ENCODE measurements at regions not wholly inside any gene's neighbourhood (a gene's known extent, or its start where the extent isn't known, plus 50 kb on each side); places are given as distances from the start of the nearest gene placed in this dataset.

GRCh38 chr2:223528036-223528435, 74.1 kb downstream of the SCG2 start:
- no peak overlapping the region for H3K4me3 ChIP-seq (ENCODE audit: low read depth, low read length)
- CTCF ChIA-PET = interaction anchor here (0.9 to 1.0 kb wide), 2 partner anchors 9 to 10 kb away, joined by 3 read pairs; no protein-coding TSS in a partner anchor
- H3K27me3 ChIP-seq (ENCODE audit: control insufficient read depth, insufficient read depth, low read length) = no peaks in the 10 kb centered on the region
- no peak for TF ChIP-seq CTCF (IDR thresholded peaks at IDR 0.05; ENCODE audit: insufficient read depth, low read depth, low read length)
- H3K36me3 ChIP-seq (ENCODE audit: control insufficient read depth, insufficient read depth, low read length) = no peaks in the 10 kb centered on the region
- DNase-seq (ENCODE audit: low read depth) = peak; percentile 18
- POLR2A ChIA-PET = no interaction called here

GRCh38 chr2:223529696-223530095, 72.5 kb downstream of the SCG2 start:
- no peak overlapping the region for H3K4me3 ChIP-seq (ENCODE audit: low read depth, low read length)
- POLR2A ChIA-PET = no interaction called here
- no peak for DNase-seq (ENCODE audit: low read depth)
- no peaks in the 10 kb centered on the region for H3K27me3 ChIP-seq (ENCODE audit: control insufficient read depth, insufficient read depth, low read length)
- no peak for TF ChIP-seq CTCF (IDR thresholded peaks at IDR 0.05; ENCODE audit: insufficient read depth, low read depth, low read length)
- H3K36me3 ChIP-seq (ENCODE audit: control insufficient read depth, insufficient read depth, low read length) = no peaks in the 10 kb centered on the region
- CTCF ChIA-PET = interaction anchor here (0.9 to 1.3 kb wide), 2 partner anchors 9 to 20 kb away, joined by 3 to 4 read pairs; no protein-coding TSS in a partner anchor

DNA sequence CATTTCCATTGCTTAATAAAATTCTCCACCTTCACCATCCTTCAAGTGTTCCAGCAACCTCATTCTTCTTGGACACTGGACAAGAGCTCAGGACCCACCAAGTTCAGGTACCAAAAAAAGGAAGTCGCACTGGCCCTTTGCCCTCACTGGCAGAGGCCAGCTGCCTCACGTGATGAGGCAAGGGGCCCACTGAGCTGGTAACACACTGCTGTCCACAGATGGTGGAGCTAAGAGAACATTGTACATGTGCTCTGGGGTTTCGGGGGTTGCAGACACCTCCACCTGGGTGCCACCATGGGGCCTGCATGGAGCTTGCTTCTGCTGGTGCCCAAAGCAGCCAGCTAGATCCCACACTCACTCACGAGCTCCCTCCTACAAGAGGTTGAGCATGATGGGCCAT, 71.3 kb downstream of the SCG2 start:
- no peak for DNase-seq (ENCODE audit: low read depth)
- H3K4me3 ChIP-seq (ENCODE audit: low read depth, low read length) = no peak overlapping the region
- H3K36me3 ChIP-seq (ENCODE audit: control insufficient read depth, insufficient read depth, low read length) = no peaks in the 10 kb centered on the region
- TF ChIP-seq CTCF (IDR thresholded peaks at IDR 0.05; ENCODE audit: insufficient read depth, low read depth, low read length) = no peak
- CTCF ChIA-PET = interaction anchor here (0.8 to 0.9 kb wide), 2 partner anchors 11 to 19 kb away, joined by 3 read pairs; no protein-coding TSS in a partner anchor
- POLR2A ChIA-PET = no interaction called here
- no peaks in the 10 kb centered on the region for H3K27me3 ChIP-seq (ENCODE audit: control insufficient read depth, insufficient read depth, low read length)

- ChIA-PET POLR2A (no interaction called here), CTCF (no interaction called here)
Measured at GRCh38 chr2:223532161-223532560, 70.0 kb downstream of the SCG2 start.

DNA sequence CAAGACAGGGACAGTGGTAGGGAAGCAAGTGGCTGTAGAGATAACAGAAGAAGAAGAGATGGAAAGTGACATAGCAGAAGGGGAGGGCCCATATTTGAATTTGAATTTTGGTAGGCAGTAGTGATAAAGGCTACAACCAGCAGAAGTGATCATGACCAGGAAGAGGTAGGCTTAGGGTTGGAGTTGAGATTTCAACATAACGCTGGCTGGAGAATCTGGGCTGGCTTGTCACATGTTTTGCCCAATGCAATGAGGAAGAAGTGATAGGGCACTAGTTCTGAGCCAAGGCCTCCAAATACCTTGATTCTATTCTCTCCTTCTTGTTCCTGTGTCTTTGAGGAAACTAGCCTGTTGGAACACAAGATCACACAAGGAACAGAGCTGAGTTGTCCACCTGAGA, 69.4 kb downstream of the SCG2 start:
- DNase-seq (ENCODE audit: low read depth) = no peak
- Histone ChIP-seq H3K27me3 (ENCODE audit: control insufficient read depth, insufficient read depth, low read length) (no peaks in the 10 kb centered on the region), H3K36me3 (ENCODE audit: control insufficient read depth, insufficient read depth, low read length) (no peaks in the 10 kb centered on the region), H3K4me3 (ENCODE audit: low read depth, low read length) (no peak overlapping the region)
- TF ChIP-seq CTCF (IDR thresholded peaks at IDR 0.05; ENCODE audit: insufficient read depth, low read depth, low read length) = no peak
- CTCF ChIA-PET = no interaction called here
- POLR2A ChIA-PET = no interaction called here

More at GRCh38 chr2:223532161-223532560, 70.0 kb downstream of the SCG2 start:
- no peaks in the 10 kb centered on the region for H3K27me3 ChIP-seq (ENCODE audit: control insufficient read depth, insufficient read depth, low read length)
- DNase-seq (ENCODE audit: low read depth) = peak; percentile 29
- H3K4me3 ChIP-seq (ENCODE audit: low read depth, low read length) = no peak overlapping the region
- no peaks in the 10 kb centered on the region for H3K36me3 ChIP-seq (ENCODE audit: control insufficient read depth, insufficient read depth, low read length)
- no peak for TF ChIP-seq CTCF (IDR thresholded peaks at IDR 0.05; ENCODE audit: insufficient read depth, low read depth, low read length)
